HL-60 (cell line): ENCODE measurements at regions not wholly inside any gene's neighbourhood (a gene's known extent, or its start where the extent isn't known, plus 50 kb on each side); places are given as distances from the start of the nearest gene placed in this dataset.
A peak's percentile ranks its signal among the peaks of the same experiment; 100 is the strongest.
"Not testable (repeated sequence)": the region's sequence is repeated elsewhere in the genome, so short reads cannot be mapped to it uniquely, and the experiment has no call there.

Source experiments
- DNase-seq, 2 experiments: peaks; one replicate each; pipeline ENCODE4 v3.0.0-alpha.2; 2010 to 2020; ENCODE audit warnings: low read depth in 1 of 2, low spot score in 1 of 2
- H3K27ac ChIP-seq: fragments of 250-450 bp; sonication (Bioruptor Pico); replicated peaks from 2 replicates; pipeline ENCODE4 v1.5.1; 2020; ENCODE audit warnings: mild to moderate bottlenecking, moderate library complexity
- H3K27me3 ChIP-seq: fragments of 250-450 bp; sonication (Bioruptor Pico); 2 replicates; pipeline ENCODE4 v1.5.1; 2021; ENCODE audit warnings: mild to moderate bottlenecking, moderate library complexity; ENCODE audit not compliant: insufficient read depth, poor library complexity, severe bottlenecking
- H3K4me3 ChIP-seq: replicated peaks from 2 replicates; pipeline ENCODE4 v1.5.1; 2011; ENCODE audit warnings: mild to moderate bottlenecking, control low read depth, low read length; ENCODE audit not compliant: insufficient read depth
- GABPA ChIP-seq: IDR thresholded peaks from 2 replicates; pipeline ENCODE4 v1.6.1; 2012; ENCODE audit warnings: low read depth
- POLR2AphosphoS5 ChIP-seq: IDR thresholded peaks from 2 replicates; pipeline ENCODE4 v1.6.1; 2012; ENCODE audit warnings: low read depth
- SPI1 ChIP-seq: IDR thresholded peaks from 2 replicates; pipeline ENCODE4 v1.6.1; 2012; ENCODE audit warnings: low read depth, mild to moderate bottlenecking, borderline replicate concordance
- TF ChIP-seq, protein P1 (sequence below): IDR thresholded peaks from 2 replicates; pipeline ENCODE4 v1.6.1; 2012; ENCODE audit warnings: low read depth; ENCODE audit not compliant: insufficient replicate concordance
- TF ChIP-seq, protein P2 (sequence below): IDR thresholded peaks from one replicate; pipeline ENCODE4 v1.5.1; 2011; ENCODE audit warnings: low read length, control low read depth, inconsistent platforms; ENCODE audit not compliant: insufficient read depth

DNA sequence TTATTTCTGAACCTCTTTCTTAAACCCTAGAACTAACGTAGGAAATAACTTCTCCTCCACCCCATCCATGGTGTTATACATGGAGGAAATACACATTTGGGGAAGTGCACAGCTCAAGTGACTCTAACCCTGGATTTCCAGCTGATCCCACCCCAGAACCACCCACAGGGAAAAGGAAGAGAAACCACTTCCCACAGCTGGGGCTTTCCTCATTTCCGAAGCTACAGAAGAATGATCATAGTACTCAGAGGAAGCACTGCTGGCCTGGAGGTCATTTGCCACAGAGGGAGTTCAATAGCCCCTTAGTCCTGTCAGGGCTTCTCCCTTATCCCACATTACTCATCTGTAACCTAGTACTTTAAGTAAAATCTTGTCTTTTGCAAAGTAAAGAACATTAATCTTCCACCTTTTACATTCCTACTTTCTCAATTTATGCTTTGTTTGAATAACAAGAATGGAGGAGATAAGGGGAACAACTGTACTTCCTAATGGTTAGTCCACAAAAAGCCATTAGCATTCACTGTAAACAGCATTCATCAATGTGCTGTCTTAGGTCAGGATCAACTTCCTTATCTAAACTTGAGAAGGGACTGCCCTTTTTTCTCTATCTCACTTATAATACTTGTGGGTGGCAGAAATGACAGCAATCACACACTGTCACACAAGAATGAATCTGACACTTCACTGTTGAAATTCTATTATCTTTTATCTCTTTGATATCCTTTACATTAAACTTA is 63.0 kb upstream of the RGS1 start:
- TF ChIP-seq GABPA, result no peak
- TF ChIP-seq SPI1, result peak; percentile 78
- Histone ChIP-seq H3K27me3 (no peaks in the 10 kb centered on the region), H3K27ac (no peak overlapping the region), H3K4me3 (no peak overlapping the region)
- DNase-seq, result peak in 1 of 2 experiments; percentile 41

DNA sequence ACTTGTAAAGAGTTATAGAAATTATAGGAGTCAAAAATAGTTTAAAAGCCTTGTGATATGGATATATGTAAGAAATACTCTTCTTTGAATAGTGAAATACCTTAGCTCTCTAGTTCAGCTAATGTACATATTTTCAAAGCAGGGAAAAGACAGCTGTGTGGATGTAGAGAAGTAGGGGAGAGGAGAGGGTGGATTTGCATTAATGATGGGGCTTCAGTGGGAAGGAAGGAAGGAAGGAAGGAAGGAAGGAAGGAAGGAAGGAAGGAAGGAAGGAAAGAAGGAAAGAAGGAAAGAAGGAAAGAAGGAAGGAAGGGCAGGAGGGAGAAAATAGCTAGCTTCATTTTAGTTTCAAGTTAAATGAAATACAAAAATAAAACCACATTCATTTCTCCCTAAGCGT is 62.4 kb upstream of the RGS1 start:
- no peak for DNase-seq
- H3K27ac ChIP-seq, result no peak overlapping the region
- TF ChIP-seq GABPA (no peak), POLR2AphosphoS5 (no peak), SPI1 (no peak)
- TF ChIP-seq, protein P1, sequence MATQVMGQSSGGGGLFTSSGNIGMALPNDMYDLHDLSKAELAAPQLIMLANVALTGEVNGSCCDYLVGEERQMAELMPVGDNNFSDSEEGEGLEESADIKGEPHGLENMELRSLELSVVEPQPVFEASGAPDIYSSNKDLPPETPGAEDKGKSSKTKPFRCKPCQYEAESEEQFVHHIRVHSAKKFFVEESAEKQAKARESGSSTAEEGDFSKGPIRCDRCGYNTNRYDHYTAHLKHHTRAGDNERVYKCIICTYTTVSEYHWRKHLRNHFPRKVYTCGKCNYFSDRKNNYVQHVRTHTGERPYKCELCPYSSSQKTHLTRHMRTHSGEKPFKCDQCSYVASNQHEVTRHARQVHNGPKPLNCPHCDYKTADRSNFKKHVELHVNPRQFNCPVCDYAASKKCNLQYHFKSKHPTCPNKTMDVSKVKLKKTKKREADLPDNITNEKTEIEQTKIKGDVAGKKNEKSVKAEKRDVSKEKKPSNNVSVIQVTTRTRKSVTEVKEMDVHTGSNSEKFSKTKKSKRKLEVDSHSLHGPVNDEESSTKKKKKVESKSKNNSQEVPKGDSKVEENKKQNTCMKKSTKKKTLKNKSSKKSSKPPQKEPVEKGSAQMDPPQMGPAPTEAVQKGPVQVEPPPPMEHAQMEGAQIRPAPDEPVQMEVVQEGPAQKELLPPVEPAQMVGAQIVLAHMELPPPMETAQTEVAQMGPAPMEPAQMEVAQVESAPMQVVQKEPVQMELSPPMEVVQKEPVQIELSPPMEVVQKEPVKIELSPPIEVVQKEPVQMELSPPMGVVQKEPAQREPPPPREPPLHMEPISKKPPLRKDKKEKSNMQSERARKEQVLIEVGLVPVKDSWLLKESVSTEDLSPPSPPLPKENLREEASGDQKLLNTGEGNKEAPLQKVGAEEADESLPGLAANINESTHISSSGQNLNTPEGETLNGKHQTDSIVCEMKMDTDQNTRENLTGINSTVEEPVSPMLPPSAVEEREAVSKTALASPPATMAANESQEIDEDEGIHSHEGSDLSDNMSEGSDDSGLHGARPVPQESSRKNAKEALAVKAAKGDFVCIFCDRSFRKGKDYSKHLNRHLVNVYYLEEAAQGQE, result no peak
- TF ChIP-seq, protein P2, sequence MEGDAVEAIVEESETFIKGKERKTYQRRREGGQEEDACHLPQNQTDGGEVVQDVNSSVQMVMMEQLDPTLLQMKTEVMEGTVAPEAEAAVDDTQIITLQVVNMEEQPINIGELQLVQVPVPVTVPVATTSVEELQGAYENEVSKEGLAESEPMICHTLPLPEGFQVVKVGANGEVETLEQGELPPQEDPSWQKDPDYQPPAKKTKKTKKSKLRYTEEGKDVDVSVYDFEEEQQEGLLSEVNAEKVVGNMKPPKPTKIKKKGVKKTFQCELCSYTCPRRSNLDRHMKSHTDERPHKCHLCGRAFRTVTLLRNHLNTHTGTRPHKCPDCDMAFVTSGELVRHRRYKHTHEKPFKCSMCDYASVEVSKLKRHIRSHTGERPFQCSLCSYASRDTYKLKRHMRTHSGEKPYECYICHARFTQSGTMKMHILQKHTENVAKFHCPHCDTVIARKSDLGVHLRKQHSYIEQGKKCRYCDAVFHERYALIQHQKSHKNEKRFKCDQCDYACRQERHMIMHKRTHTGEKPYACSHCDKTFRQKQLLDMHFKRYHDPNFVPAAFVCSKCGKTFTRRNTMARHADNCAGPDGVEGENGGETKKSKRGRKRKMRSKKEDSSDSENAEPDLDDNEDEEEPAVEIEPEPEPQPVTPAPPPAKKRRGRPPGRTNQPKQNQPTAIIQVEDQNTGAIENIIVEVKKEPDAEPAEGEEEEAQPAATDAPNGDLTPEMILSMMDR, result no peak

DNA sequence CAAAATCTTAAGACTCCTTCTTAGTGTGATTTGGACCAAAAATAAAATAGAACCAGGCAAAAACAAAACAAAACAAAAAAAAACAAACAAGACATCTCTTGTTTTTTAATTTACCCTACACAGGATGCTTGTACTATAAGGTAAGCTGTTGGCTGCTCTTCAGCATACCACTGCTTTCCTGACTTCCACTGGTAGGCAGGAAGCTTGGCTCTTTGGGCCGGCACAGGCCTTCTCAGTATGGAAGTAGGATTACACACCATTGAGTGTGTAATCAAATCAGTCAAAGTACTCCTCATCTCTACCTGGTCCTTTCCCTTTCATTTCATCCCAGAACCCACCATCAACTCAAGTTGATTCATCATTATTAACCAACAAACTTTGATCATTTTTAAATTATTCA is 61.9 kb upstream of the RGS1 start:
- no peaks in the 10 kb centered on the region for H3K27me3 ChIP-seq
- H3K4me3 ChIP-seq, result no peak overlapping the region
- H3K27ac ChIP-seq, result no peak overlapping the region
- DNase-seq, result no peak
- TF ChIP-seq, protein P1, result no peak
- TF ChIP-seq POLR2AphosphoS5, result no peak

More for the DNA sequence above, 62.4 kb upstream of the RGS1 start:
- no peak overlapping the region for H3K4me3 ChIP-seq
- no peaks in the 10 kb centered on the region for H3K27me3 ChIP-seq

DNA sequence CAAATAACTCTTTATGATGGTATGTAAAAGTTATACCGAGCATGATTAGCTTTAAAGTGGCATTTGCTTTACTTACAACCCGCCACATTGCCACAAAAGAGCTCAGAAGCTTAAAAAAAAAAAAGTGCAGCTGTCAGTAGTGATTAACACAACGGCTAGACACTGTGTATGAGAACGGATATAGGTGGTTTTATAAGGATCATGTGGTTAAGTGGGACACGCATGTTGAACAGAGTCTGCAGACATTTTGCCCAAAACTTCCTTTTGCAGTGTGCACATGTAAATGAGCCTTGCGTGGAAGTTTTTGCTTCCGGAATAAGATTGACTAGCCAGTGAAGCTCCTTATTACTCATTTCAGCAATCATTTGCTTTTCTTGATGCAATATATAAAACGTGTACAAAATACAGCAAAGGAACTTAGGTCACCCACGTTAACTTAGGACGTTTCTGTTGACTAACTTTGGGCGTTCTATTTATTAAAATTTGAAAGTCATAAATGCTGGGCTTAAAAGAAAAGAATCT is 58.7 kb upstream of the RGS1 start:
- peak overlapping the region; percentile 59 for H3K27ac ChIP-seq
- peak; percentile 49; the same call in 1 of the 2 replicates for TF ChIP-seq GABPA
- TF ChIP-seq, protein P1, result peak; percentile 16
- TF ChIP-seq, protein P2, result no peak
- TF ChIP-seq SPI1, result peak; percentile 1; the same call in 1 of the 2 replicates
- peak; percentile 66 for TF ChIP-seq POLR2AphosphoS5
- no peaks in the 10 kb centered on the region for H3K27me3 ChIP-seq
- DNase-seq, result peak; percentile 55 to 88
- no peak overlapping the region for H3K4me3 ChIP-seq

DNA sequence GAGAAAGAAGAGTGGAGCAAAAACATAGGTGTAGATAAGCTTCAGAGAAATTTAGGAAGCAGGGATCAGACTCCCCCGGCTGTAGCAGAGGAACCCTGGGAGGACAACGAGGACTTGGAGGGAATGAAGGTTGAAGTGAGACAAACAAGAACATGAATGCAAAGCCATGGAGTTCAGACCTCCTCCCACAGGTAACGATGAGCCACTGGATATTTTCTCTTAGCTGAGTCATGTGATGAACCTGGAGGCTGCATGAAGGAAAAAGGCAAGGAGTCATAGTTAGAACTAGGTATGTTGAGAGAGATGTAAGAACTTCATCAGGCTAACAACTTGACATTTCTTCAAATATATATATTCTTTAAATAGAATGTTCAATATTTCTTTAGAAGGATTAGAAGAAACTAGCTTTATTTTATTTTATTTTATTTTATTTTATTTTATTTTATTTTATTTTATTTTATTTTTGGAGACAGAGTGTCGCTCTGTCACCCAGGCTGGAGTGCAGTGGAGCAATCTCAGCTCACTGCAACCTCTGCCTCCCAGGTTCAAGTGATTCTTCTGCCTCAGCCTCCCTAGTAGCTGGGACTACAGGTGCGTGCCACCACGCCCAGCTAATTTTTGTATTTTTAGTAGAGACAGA is 57.7 kb upstream of the RGS1 start:
- not testable (repeated sequence) for H3K4me3 ChIP-seq, DNase-seq, H3K27me3 ChIP-seq
- peak overlapping the region; percentile 59 for H3K27ac ChIP-seq
